MCF 10A (cell line): ENCODE measurements at regions not wholly inside any gene's neighbourhood (a gene's known extent, or its start where the extent isn't known, plus 50 kb on each side); places are given as distances from the start of the nearest gene placed in this dataset.

Experiments used
- BruUV-seq: library from RNA; stranded (reverse); fragments of 400-500 nt; replicated peaks from 2 replicates; lab custom pipeline; 2021; lab: Mats Ljungman, UMichigan
- CTCF ChIA-PET: fragments of 300-600 bp; sonication (Branson Sonifier 250); formaldehyde crosslinking; extraction: SDS; loops from one replicate; lab custom pipeline; 2021; ENCODE audit warnings: antibody characterized with exemption, inconsistent platforms; lab: Yijun Ruan, JAX
- POLR2A ChIA-PET: fragments of 300-600, 350-650 bp; sonication (Branson Sonifier 250); formaldehyde crosslinking; extraction: SDS; loops from one replicate; lab custom pipeline; 2020; ENCODE audit warnings: antibody characterized with exemption, inconsistent platforms; lab: Yijun Ruan, JAX
- DNase-seq: peaks from one replicate; pipeline ENCODE4 v3.0.0-alpha.2; 2018; ENCODE audit not compliant: unreplicated experiment
- H3K27ac Mint-ChIP-seq: one replicate; pipeline ENCODE4 v1.8.0; 2022; ENCODE audit warnings: mild to moderate bottlenecking, low read depth, mixed read lengths; ENCODE audit not compliant: unreplicated experiment
- H3K27me3 Mint-ChIP-seq: one replicate; pipeline ENCODE4 v1.8.0; 2022; ENCODE audit warnings: mixed read lengths; ENCODE audit not compliant: insufficient read depth, unreplicated experiment
- H3K36me3 Mint-ChIP-seq: one replicate; pipeline ENCODE4 v1.8.0; 2022; ENCODE audit warnings: mild to moderate bottlenecking, moderate library complexity, mixed read lengths; ENCODE audit not compliant: insufficient read depth, unreplicated experiment
- H3K4me1 Mint-ChIP-seq: one replicate; pipeline ENCODE4 v1.8.0; 2022; ENCODE audit warnings: mixed read lengths; ENCODE audit not compliant: insufficient read depth, unreplicated experiment
- H3K4me3 Mint-ChIP-seq: one replicate; pipeline ENCODE4 v1.8.0; 2022; ENCODE audit warnings: mild to moderate bottlenecking, moderate library complexity, mixed read lengths; ENCODE audit not compliant: unreplicated experiment
- H3K9me3 Mint-ChIP-seq: one replicate; pipeline ENCODE4 v1.8.0; 2022; ENCODE audit warnings: mixed read lengths; ENCODE audit not compliant: unreplicated experiment
- intact Hi-C: fragments of 100-400 bp; cut with micrococcal nuclease; formaldehyde crosslinking; loops from 2 replicates; pipeline ENCODE4 v1.14.1; 2022
- TF ChIP-seq, protein P1 (sequence below): fragments of 200-600 bp; IDR thresholded peaks from one replicate; pipeline ENCODE4 v1.8.0; 2022; ENCODE audit warnings: antibody characterized with exemption, mild to moderate bottlenecking; ENCODE audit not compliant: unreplicated experiment

DNA sequence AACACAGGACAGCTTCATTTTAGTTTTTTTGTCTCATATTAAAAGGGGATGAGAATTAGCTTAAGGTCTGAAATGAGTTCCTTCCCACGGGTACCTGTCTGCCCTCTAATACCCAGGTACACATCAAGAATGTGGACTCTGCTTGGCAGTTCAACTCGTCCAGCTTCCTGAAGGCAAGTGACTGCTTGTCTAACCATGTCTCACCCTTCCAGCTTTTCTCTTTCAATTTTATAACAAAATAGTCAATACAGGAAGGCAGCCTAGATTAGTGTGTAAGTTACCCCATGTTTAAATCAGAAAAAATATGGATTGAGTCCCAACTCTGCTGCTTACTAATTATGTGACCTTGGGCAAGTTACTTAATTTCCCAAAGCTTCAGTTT is 50.5 kb upstream of the C5orf46 start:
- H3K4me3 Mint-ChIP-seq = no peak overlapping the region
- TF ChIP-seq, protein P1, sequence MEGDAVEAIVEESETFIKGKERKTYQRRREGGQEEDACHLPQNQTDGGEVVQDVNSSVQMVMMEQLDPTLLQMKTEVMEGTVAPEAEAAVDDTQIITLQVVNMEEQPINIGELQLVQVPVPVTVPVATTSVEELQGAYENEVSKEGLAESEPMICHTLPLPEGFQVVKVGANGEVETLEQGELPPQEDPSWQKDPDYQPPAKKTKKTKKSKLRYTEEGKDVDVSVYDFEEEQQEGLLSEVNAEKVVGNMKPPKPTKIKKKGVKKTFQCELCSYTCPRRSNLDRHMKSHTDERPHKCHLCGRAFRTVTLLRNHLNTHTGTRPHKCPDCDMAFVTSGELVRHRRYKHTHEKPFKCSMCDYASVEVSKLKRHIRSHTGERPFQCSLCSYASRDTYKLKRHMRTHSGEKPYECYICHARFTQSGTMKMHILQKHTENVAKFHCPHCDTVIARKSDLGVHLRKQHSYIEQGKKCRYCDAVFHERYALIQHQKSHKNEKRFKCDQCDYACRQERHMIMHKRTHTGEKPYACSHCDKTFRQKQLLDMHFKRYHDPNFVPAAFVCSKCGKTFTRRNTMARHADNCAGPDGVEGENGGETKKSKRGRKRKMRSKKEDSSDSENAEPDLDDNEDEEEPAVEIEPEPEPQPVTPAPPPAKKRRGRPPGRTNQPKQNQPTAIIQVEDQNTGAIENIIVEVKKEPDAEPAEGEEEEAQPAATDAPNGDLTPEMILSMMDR = no peak
- no peaks in the 10 kb centered on the region for H3K9me3 Mint-ChIP-seq
- POLR2A ChIA-PET = interaction anchor here (0.7 to 5.2 kb wide), 17 partner anchors 9 to 170 kb away, joined by 3 to 18 read pairs (median 5); no protein-coding TSS in a partner anchor
- no TSS peak for BruUV-seq
- no peaks in the 10 kb centered on the region for H3K27me3 Mint-ChIP-seq
- peaks cover 18% of the 10 kb centered on the region for H3K4me1 Mint-ChIP-seq
- CTCF ChIA-PET = interaction anchor here (0.7 to 7.0 kb wide), 14 partner anchors 9 to 774 kb away, joined by 3 to 110 read pairs (median 4); no protein-coding TSS in a partner anchor
- intact Hi-C loops = loop anchor here (10.0 kb wide), 1 partner anchor 768 kb away; no protein-coding TSS in a partner anchor
- peak; percentile 64 for DNase-seq
- H3K36me3 Mint-ChIP-seq = no peaks in the 10 kb centered on the region
- no peak overlapping the region for H3K27ac Mint-ChIP-seq

DNA sequence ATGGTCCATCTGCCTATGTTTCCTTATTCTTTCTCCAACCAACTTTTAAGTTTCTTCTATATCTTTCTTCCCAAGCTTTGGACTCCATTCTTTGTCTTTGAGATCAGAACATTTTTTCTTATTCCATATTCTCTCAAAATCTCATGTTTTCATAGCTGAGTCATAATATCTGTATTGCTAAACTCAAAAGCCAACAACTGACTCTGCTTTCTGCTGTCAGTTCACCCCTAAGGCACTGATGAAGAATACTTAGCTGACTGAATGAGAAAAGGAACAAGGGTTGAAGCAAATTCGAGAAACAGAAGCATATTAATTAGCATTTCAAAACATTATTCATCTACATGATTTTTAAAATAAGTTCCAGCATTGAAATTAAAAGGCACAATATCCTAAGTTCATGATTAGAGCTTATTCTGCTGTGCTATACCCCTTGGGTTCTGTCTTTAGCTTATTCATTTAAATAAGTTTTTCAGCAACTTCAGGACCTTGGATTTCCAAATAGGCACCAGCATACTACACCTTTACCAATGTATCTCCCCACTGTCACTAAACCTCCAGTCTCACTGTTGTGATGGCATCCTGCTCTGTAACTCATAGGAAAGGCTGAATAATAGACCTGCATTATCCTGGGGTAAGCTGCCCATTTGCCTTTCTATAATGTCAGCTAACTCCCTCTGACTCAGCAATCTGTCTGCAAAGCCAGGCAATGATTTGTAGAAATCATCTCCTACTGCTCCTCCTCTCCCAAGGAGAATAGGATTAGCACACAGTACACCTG is 49.9 kb upstream of the C5orf46 start:
- intact Hi-C loops = loop anchor here (10.0 kb wide), 1 partner anchor 769 kb away; no protein-coding TSS in a partner anchor
- H3K4me3 Mint-ChIP-seq = no peak overlapping the region
- TF ChIP-seq, protein P1 = no peak
- ChIA-PET POLR2A (interaction anchor here (0.7 to 5.2 kb wide), 24 partner anchors 9 to 527 kb away, joined by 3 to 18 read pairs (median 4); no protein-coding TSS in a partner anchor), CTCF (interaction anchor here (0.7 to 7.0 kb wide), 21 partner anchors 8 to 775 kb away, joined by 3 to 110 read pairs (median 4); no protein-coding TSS in a partner anchor)
- peaks cover 18% of the 10 kb centered on the region for H3K4me1 Mint-ChIP-seq
- H3K27ac Mint-ChIP-seq = no peak overlapping the region
- no peaks in the 10 kb centered on the region for H3K27me3 Mint-ChIP-seq
- DNase-seq = peak; percentile 58
- no peaks in the 10 kb centered on the region for H3K9me3 Mint-ChIP-seq
- H3K36me3 Mint-ChIP-seq = no peaks in the 10 kb centered on the region
- no TSS peak for BruUV-seq
